ENCODE measurements at regions not wholly inside any gene's neighbourhood (a gene's known extent, or its start where the extent isn't known, plus 50 kb on each side); places are given as distances from the start of the nearest gene placed in this dataset.

GRCh38 chr1:245094092-245094491 lies 60.7 kb upstream of the KIF26B start:
- no peak overlapping the region for H3K27ac ChIP-seq
- no peaks in the 10 kb centered on the region for H3K36me3 ChIP-seq
- no peaks in the 10 kb centered on the region for H3K4me1 ChIP-seq
- no peaks in the 10 kb centered on the region for H3K9me3 ChIP-seq
- no peak for TF ChIP-seq CTCF (IDR thresholded peaks at IDR 0.05)
- no peak for TF ChIP-seq POLR2A (IDR thresholded peaks at IDR 0.05)
- no peaks in the 10 kb centered on the region for H3K27me3 ChIP-seq
- DNase-seq, result no peak
- H3K4me3 ChIP-seq, result no peak overlapping the region

DNA sequence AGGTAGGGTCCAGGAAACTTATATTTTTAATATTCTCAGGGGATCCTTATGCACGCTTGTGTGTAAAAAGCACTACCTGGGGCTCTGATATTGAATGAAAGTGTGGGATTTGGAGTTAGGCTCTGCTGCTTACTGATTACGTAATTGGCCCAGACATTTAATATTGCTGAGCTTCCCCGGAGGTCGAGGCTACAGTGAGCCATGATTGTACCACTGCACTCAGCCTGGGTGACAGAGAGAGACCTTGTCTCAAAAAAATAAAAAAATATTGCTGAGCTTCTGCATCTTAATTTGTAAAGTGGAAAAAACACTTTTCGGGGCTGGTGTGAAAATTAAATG lies 62.2 kb upstream of the KIF26B start:
- Histone ChIP-seq H3K36me3 (no peaks in the 10 kb centered on the region), H3K4me1 (no peaks in the 10 kb centered on the region), H3K4me3 (no peak overlapping the region), H3K9me3 (no peaks in the 10 kb centered on the region), H3K27me3 (no peaks in the 10 kb centered on the region), H3K27ac (peak overlapping the region in 1 of 4 donors; percentile 12)
- DNase-seq, result no peak
- TF ChIP-seq CTCF (IDR thresholded peaks at IDR 0.05), result no peak
- no peak for TF ChIP-seq POLR2A (IDR thresholded peaks at IDR 0.05)

DNA sequence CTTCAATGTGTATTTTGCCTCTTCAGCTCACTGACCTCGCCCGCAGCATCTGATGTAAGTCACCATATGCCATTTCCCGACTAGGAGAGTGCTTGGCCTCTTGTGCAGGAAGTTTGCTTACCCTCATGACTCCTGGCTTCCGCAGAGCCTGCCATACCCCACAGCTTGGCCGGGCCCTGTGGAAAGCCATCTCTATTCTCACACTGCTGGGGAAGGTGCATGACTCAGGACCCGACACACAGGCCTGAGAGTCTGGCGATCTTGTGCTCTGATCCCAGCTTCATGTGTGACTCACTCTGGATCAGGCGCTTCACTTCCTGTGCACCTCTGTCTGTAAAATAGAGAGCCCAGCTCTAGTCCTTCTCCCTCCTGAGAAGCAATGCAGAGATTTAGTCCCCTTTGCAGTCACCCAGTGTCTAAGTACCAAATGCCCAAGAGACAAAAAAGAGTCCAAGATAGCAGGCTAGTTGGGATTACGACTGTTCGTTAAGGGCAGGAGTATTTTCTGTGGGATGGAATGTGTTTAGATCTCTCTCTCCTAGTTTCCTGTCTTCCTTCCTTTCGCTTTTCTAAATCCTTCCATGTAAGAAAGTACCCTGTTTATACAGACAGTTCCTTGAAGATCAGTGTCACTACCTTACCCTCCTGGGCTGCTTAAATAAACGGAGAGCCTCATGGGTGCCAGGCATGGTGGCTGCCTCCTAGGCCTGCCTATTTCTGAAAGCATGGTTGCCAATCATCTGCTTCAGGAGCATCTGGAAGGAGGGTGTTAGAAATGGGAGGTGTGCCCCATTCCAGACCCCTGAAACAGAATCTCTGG lies 62.8 kb upstream of the KIF26B start:
- no peaks in the 10 kb centered on the region for H3K27me3 ChIP-seq
- no peaks in the 10 kb centered on the region for H3K4me1 ChIP-seq
- H3K27ac ChIP-seq, result peak overlapping the region in 1 of 4 donors; percentile 12
- H3K4me3 ChIP-seq, result no peak overlapping the region
- no peaks in the 10 kb centered on the region for H3K36me3 ChIP-seq
- TF ChIP-seq CTCF (IDR thresholded peaks at IDR 0.05) (no peak), POLR2A (IDR thresholded peaks at IDR 0.05) (no peak)
- peak in 1 of 3 donors; percentile 46 for DNase-seq
- H3K9me3 ChIP-seq, result no peaks in the 10 kb centered on the region

DNA sequence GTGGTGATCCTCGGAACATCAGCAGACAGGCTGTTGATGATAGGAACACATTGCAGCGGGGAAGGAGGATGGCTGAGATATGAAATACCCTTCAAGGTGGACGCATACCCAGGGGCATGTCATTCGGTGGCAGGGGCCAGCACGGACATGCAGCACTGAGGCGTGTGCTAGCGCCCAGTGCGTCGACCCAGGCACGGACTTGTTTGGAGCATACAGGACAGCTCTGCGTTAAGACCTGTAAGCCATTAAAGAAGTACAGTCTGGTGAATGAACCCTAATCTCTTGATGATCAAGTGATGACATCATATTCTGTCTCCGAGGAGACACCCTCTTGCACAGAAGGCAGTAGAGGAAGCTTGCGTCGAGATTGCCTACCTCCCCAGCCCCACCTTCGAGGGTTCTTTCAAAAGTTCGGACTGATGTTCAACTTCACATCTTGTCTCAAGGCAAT lies 63.6 kb upstream of the KIF26B start:
- H3K4me1 ChIP-seq, result no peaks in the 10 kb centered on the region
- H3K27me3 ChIP-seq, result no peaks in the 10 kb centered on the region
- H3K9me3 ChIP-seq, result no peaks in the 10 kb centered on the region
- H3K27ac ChIP-seq, result no peak overlapping the region
- H3K36me3 ChIP-seq, result no peaks in the 10 kb centered on the region
- H3K4me3 ChIP-seq, result no peak overlapping the region
- DNase-seq, result no peak
- TF ChIP-seq POLR2A (IDR thresholded peaks at IDR 0.05) (no peak), CTCF (IDR thresholded peaks at IDR 0.05) (no peak)

DNA sequence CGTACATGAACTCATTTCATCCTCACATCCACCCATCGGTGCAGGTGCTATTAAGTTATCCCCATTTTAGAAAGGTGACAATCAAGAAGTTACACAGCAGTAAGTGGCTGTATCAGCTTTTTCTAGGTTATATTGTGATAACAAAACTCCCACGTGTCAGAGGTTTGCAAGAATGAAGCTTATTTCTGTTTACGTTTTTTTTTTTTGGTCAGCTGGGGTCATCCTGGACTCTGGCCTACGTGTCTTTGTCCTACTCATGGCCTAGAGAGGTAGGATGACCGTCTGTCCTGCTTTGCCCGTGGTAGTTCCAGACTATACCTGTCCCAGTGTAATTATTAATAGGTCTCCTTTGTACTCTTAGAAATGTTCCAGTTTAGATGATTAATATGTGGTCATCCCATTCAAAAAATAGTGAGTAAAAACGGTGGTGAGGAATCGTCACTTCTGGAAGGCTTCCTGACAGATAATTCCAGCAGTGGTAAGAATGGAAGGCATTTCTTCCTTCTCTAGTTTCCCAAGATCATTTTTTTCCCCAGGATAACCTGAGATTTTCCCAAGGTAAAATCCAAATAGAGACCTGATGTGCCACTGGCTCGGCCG lies 64.2 kb upstream of the KIF26B start:
- TF ChIP-seq POLR2A (IDR thresholded peaks at IDR 0.05) (no peak), CTCF (IDR thresholded peaks at IDR 0.05) (no peak)
- no peaks in the 10 kb centered on the region for H3K9me3 ChIP-seq
- no peak overlapping the region for H3K4me3 ChIP-seq
- no peak for DNase-seq
- no peak overlapping the region for H3K27ac ChIP-seq
- H3K36me3 ChIP-seq, result no peaks in the 10 kb centered on the region
- no peaks in the 10 kb centered on the region for H3K27me3 ChIP-seq
- no peaks in the 10 kb centered on the region for H3K4me1 ChIP-seq

All from Peyer's patch (tissue), 4 donors.